ENCODE measurements at regions not wholly inside any gene's neighbourhood (a gene's known extent, or its start where the extent isn't known, plus 50 kb on each side); places are given as distances from the start of the nearest gene placed in this dataset.

DNA sequence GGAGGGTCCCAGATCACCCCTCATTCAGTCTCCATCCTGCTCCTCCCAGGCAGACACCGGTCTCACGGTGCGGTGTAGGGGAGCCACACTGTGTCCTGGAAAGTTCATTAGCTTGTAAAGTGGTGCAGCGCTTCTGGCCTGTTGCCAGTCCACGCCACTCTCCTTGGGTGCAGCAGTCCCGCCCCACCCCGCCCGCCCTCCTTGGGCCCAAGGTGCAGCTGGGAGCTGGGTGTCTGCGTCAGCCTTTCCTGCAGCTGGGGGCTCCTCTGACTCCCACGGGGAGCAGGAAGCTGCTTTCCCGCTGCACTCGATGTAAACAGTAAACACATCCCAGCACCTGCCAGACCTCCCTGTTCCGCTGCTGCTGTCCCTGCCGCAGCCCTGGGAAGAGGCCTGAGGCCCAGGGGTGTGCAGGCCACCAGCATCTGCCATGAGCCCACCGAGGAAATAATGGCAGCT lies 53.8 kb upstream of the ASB18 start:
- H3K4me1 Mint-ChIP-seq (ENCODE audit: low read depth), result no peaks in the 10 kb centered on the region
- no peak overlapping the region for H3K27ac Mint-ChIP-seq
- H3K4me3 Mint-ChIP-seq, result no peak overlapping the region
- no peaks in the 10 kb centered on the region for H3K9me3 Mint-ChIP-seq
- intact Hi-C loops (cut with micrococcal nuclease), result no loop called here
- peaks cover 1% of the 10 kb centered on the region for H3K27me3 Mint-ChIP-seq
- H3K36me3 Mint-ChIP-seq (ENCODE audit: low read depth), result no peaks in the 10 kb centered on the region

DNA sequence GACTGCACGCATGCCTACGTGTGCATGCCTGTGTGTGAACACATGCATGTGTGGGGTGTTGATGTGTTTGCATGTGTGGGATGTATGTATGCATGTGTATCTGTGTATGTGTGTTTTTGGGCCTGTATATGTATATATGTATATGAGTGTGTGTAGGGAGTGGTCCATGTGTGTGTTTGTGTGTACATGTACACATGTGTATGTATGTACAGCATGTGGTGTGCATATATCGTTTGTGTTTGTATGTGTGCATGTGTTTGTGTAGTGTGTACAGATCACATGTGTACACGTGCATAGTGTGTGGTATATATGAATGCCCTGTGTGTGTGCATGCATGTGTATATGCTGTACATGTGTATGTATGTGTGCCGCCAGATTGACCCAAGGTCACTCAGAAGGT lies 54.2 kb upstream of the ASB18 start:
- intact Hi-C loops (cut with micrococcal nuclease), result no loop called here
- Mint-ChIP-seq H3K4me3 (no peak overlapping the region), H3K27ac (no peak overlapping the region)

DNA sequence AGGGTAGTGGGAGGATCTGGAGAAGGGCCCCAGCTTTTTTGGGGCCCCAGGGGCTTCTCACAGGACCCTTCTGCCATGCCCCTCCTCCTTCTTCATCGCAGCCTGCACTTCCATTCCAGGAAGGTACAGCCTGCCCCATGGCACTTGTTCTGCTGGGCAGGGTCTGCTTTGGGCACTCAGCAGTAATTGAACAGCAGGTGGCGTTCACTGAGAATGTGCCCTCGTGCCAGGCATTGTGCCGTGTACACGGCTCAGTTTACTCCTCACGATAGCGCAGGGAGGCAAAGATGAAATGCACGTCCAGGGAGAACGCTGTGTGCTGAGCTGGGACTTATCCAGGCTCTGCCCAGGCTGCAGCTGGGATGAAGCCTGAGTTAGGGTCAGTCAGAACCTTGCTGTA lies 54.8 kb upstream of the ASB18 start:
- Mint-ChIP-seq H3K36me3 (ENCODE audit: low read depth) (no peaks in the 10 kb centered on the region), H3K4me3 (no peak overlapping the region), H3K4me1 (ENCODE audit: low read depth) (no peaks in the 10 kb centered on the region), H3K9me3 (no peaks in the 10 kb centered on the region), H3K27ac (no peak overlapping the region), H3K27me3 (peaks cover 1% of the 10 kb centered on the region)
- intact Hi-C loops (cut with micrococcal nuclease), result no loop called here

More for the DNA sequence above, 54.2 kb upstream of the ASB18 start:
- Mint-ChIP-seq H3K9me3 (no peaks in the 10 kb centered on the region), H3K4me1 (ENCODE audit: low read depth) (no peaks in the 10 kb centered on the region), H3K27me3 (peaks cover 1% of the 10 kb centered on the region), H3K36me3 (ENCODE audit: low read depth) (no peaks in the 10 kb centered on the region)

DNA sequence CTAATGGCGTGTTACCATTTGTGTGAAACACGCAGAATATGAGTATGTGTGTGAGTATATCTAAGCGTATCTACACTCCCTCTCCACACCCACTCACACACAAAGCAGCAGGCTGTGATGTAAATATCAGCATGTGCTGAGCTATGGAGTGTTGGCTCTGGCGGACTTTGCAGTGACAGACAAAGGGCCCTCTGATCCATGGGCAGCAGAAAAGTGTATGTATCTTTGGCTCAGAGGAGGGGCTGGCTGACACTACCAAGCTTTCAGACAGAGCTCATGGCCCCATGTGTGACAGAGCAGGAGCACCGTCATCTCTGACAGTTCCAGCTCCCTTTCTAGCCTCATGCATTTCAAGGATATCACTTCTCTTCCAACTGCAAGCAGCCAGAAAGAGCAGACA lies 57.2 kb upstream of the ASB18 start:
- H3K9me3 Mint-ChIP-seq, result no peaks in the 10 kb centered on the region
- H3K4me3 Mint-ChIP-seq, result no peak overlapping the region
- no peaks in the 10 kb centered on the region for H3K36me3 Mint-ChIP-seq (ENCODE audit: low read depth)
- no peak overlapping the region for H3K27ac Mint-ChIP-seq
- intact Hi-C loops (cut with micrococcal nuclease), result no loop called here
- H3K4me1 Mint-ChIP-seq (ENCODE audit: low read depth), result no peaks in the 10 kb centered on the region
- peaks cover 1% of the 10 kb centered on the region for H3K27me3 Mint-ChIP-seq

DNA sequence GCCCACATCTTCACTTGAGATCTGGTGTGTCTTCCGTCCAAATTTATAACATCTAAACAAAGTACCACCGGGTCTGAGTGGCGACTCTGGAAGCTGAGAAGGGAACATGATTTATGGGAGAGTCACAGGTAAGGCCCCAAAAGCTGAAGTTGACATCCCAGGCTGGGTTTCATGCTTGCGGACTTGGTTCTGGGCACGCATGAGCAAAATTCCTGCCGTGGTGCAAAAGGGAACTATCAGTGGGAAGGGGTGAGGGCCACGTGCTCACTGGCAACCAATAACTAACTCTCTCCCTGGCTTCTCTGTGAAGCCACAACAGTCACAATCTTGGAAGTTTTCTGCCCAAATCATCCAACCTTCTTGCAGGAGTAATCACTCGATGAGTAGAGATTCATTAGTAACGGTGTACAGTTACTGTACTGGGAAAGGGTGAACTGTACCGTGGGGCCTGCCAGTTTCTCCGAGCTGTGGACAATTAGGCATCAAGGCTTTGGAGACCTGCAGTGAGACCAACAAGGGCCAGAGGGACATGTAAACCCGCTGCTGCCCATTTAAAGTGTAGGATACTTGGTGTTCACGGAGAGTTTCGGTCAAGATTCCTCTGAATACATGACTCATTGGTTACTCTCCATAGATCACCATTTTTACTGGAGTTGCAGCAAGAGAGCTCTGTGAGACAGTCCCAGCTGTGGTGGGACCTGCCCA lies 69.4 kb upstream of the ASB18 start:
- no peaks in the 10 kb centered on the region for H3K9me3 Mint-ChIP-seq
- H3K4me1 Mint-ChIP-seq (ENCODE audit: low read depth), result peaks cover under 1% of the 10 kb centered on the region
- H3K27me3 Mint-ChIP-seq, result peaks cover 13% of the 10 kb centered on the region
- intact Hi-C loops (cut with micrococcal nuclease), result no loop called here
- no peak overlapping the region for H3K4me3 Mint-ChIP-seq
- H3K36me3 Mint-ChIP-seq (ENCODE audit: low read depth), result no peaks in the 10 kb centered on the region
- no peak overlapping the region for H3K27ac Mint-ChIP-seq

DNA sequence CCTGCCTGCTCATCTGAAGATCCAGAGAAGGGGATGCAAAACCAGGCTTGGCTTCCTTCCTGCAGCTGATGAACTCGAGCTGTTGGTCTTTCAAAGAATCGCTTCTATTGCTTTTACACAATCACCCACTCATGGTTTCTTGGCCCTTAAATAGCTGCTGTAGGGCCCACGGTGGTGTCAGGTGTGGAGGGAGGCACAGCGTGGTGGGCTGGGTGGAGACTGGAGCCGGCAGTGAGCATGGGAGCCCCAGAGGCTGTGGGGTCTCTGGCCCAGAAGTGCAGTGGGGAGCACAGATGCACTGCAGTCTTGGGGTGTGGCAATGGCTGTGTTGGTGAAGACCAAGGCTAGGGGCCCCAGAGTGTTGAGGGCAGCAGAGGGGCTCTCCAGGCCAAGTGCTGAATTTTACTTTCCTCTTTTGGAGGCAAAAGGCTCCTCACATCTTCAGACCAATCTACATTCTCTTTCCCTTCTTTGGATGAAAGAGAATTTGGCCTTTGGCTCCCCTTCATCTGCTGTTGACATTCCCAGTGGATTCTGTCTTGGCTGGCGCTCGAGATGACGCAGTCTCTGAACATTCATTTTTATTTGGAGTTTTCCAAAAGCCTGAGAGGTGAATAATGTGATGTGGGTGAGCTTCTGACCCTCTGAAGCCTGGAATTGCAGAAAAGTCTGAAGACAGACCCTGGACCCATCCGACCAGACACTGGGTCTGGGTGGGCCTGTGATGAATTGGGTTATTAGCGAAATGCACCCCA lies 70.1 kb upstream of the ASB18 start:
- no peak overlapping the region for H3K4me3 Mint-ChIP-seq
- H3K36me3 Mint-ChIP-seq (ENCODE audit: low read depth), result no peaks in the 10 kb centered on the region
- intact Hi-C loops (cut with micrococcal nuclease), result no loop called here
- peaks cover 11% of the 10 kb centered on the region for H3K27me3 Mint-ChIP-seq
- no peaks in the 10 kb centered on the region for H3K9me3 Mint-ChIP-seq
- H3K27ac Mint-ChIP-seq, result no peak overlapping the region
- peaks cover 8% of the 10 kb centered on the region for H3K4me1 Mint-ChIP-seq (ENCODE audit: low read depth)

DNA sequence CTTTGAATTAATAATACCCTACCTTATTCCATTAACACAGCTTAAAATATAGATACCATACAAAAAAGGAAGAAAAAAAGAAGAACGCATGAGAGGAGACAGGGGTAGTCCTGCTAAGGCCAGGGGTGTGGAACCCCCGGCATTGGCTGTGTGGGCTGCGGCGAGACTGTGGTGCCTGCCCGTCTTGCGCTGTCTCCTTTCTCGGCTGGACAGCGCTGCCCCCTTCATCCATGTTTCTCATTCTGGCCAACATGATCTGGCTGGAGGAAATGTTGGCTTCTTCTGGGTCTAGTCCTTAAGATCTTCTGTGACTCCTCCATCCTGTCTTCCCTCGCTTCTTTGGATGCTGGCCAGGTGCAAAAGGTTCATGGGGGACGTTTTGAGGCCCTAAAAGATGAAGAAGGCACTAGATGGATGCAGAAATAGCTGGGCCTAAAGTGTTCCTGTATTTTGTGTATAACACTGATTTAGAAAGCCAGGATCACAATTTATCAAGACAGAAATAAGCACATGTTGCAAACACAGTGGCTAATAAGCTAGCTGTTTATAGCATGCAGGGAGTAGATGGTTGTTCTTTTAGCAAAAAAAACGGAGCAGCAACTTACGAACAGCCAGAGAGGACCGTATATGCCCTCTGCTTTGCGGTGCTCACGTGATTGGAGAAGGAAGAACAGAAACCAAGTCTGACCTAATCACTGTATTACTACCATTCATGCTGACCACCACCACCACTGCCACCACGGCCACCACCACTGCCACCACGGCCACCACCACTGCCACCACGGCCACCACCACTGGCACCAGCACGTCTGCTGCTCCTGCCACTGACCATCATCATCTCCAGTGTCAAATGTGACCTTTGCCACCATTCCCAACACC lies 71.7 kb upstream of the ASB18 start:
- H3K27ac Mint-ChIP-seq, result no peak overlapping the region
- H3K9me3 Mint-ChIP-seq, result no peaks in the 10 kb centered on the region
- H3K27me3 Mint-ChIP-seq, result peaks cover 11% of the 10 kb centered on the region
- intact Hi-C loops (cut with micrococcal nuclease), result no loop called here
- no peaks in the 10 kb centered on the region for H3K36me3 Mint-ChIP-seq (ENCODE audit: low read depth)
- no peak overlapping the region for H3K4me3 Mint-ChIP-seq
- peaks cover 8% of the 10 kb centered on the region for H3K4me1 Mint-ChIP-seq (ENCODE audit: low read depth)

DNA sequence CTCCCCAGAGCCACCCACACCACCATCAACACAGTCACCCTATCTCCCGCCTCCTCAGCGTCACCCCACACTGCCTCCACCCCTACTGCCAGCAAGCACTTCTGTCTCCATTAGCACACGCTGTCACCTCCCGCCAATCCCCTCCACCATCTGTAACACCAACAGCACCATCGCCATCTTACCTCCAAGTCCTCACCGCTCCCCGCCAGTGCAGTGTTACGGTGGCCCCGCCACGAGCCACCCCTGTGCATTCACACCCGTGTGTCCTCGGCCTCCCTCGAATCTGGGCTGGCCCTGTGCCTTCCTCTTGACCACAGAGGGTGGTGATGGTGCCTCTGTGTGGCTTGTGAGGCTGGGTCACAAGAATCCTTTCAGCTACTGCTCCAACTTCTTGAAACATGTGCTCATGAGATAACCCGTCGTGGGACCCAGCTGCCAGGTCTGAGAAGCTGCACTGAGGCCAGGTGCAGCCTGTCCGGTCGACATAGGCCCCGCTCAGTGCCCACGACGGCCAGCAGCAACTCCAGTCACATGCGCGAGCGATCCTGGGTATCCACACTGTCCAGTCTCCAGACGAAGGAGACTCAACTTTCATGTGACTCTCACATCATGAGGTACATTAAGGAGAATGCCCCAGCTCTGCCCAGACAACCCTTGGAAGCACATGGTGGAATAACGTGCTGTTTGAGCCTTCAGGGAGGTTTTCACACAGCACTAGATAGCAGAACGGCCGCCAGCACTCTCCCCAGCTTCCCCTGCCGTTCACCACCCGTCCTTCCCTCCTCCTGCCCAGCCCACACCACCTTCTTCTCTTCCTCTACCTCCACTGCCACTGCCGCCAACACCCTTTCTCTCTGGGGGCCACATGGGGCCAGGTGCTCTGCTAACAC lies 72.6 kb upstream of the ASB18 start:
- no peaks in the 10 kb centered on the region for H3K9me3 Mint-ChIP-seq
- no peak overlapping the region for H3K27ac Mint-ChIP-seq
- H3K4me3 Mint-ChIP-seq, result no peak overlapping the region
- intact Hi-C loops (cut with micrococcal nuclease), result no loop called here
- peaks cover 8% of the 10 kb centered on the region for H3K4me1 Mint-ChIP-seq (ENCODE audit: low read depth)
- no peaks in the 10 kb centered on the region for H3K36me3 Mint-ChIP-seq (ENCODE audit: low read depth)
- H3K27me3 Mint-ChIP-seq, result peaks cover 11% of the 10 kb centered on the region

DNA sequence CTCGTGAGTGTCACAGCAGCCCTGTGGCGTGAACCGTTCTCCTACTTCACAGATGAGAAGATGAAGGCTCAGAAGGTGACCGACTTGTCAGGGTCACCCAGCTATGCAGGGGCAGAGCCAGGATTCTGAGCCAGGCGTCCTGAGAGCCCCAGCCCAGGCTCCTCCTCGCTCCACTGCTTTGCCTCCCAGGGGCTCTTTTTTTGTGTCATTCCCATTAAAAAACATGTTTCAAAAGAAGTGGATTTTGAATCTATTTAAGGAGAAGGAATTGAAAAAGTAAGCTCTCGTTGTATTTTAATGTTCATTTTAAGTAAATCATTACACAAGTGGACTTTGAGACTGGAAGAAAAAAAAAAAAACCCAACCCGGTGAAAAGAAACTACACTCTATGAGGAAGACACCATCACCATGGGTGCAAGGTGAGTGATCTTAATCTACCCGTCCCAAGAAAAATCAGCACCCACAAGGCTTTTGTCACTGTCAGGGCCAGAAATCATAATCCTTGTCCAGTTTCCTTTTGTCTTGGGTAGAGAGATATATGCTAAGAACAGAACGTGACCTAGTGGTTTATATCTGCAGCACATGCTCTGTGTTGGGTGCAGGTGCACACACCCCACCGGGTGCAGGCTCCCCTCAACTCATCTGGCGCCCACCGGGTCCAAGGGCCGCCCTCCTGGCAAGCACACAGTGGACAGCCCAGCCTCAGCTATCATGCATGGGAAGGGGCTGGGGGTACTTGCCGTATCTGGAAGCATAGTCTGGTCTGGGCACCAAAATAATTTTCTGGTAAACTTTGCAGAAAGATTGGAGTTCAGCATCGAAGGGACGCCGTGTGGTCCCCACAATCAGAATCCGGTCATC lies 73.5 kb upstream of the ASB18 start:
- Mint-ChIP-seq H3K4me3 (no peak overlapping the region), H3K4me1 (ENCODE audit: low read depth) (peaks cover 8% of the 10 kb centered on the region), H3K27me3 (peaks cover 11% of the 10 kb centered on the region), H3K36me3 (ENCODE audit: low read depth) (no peaks in the 10 kb centered on the region), H3K9me3 (no peaks in the 10 kb centered on the region), H3K27ac (no peak overlapping the region)
- intact Hi-C loops (cut with micrococcal nuclease), result no loop called here

DNA sequence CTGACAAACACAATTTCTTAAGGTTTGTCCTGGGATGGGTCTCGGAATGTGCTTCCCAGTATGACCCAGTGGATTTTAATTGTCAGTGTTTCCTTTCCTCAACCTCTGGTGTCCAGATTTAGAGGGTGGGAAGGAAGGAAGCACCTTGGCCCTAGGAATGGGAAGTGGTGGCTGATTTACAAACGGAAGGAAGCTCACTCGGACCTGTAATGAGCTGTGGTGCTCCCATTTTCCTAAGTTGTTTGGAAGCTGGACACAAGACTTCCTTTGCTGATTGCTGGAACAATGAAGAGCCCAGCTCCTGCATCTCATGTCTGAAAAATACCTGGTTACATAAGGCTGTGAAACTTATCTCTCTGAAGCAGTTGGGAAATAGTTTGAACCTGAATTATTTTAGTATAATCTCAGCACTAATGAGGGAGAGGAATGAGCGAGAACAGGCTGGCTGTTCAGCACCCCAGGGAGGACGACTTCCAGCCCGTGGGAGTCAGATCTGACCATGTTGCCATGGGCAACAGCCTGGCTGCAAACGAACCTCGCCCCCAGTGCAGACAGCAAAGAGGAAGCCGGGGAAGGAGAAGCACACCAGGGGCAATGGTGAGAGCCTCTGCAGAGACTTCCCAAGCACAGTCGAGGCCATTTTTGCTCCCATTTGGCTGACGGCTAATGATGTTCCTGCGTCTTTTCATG lies 74.4 kb upstream of the ASB18 start:
- H3K36me3 Mint-ChIP-seq (ENCODE audit: low read depth), result no peaks in the 10 kb centered on the region
- H3K27me3 Mint-ChIP-seq, result peaks cover 11% of the 10 kb centered on the region
- H3K27ac Mint-ChIP-seq, result no peak overlapping the region
- H3K4me1 Mint-ChIP-seq (ENCODE audit: low read depth), result peaks cover 8% of the 10 kb centered on the region
- no peak overlapping the region for H3K4me3 Mint-ChIP-seq
- H3K9me3 Mint-ChIP-seq, result no peaks in the 10 kb centered on the region
- intact Hi-C loops (cut with micrococcal nuclease), result no loop called here

DNA sequence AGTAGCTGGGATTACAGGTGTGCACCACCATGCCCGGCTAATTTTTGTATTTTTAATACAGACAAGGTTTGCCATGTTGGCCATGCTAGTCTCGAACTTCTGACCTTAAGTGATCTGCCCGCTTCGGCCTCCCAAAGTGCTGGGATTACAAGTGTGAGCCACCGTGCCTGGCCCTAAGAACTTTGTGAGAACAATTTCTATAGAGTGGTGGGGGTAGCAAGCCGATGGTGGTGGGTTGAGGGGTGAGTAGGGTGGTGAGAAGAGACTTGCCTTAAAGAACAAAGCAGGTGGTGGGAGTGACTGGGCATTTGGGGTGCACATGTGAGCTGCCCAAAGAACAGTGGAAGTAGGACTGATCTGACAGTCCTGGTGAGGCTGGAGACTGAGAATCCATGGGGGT lies 76.0 kb upstream of the ASB18 start:
- Mint-ChIP-seq H3K36me3 (ENCODE audit: low read depth) (no peaks in the 10 kb centered on the region), H3K4me3 (no peak overlapping the region), H3K27ac (no peak overlapping the region), H3K27me3 (peaks cover 10% of the 10 kb centered on the region), H3K9me3 (no peaks in the 10 kb centered on the region), H3K4me1 (ENCODE audit: low read depth) (peaks cover 8% of the 10 kb centered on the region)
- intact Hi-C loops (cut with micrococcal nuclease), result no loop called here

DNA sequence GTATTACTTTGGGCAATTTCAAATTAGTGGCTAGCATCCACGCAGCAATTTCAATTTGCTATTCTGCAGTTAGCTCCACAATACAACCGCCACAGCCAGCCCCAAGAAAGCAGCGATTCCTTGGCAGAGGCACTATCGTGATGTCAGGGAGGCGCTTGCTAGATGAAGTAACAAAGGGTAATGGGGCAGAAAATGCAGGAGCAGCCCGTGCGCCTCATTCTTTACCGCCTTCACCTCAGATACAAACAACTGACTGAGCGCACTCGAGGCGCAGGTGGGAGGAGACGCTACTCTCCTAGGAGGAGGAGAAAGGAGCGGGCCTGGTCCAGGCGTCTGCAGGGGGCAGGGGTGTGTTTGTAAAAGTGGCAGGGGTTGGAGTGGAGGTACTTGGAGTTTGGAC lies 76.9 kb upstream of the ASB18 start:
- H3K4me3 Mint-ChIP-seq, result no peak overlapping the region

More for the DNA sequence above, 76.9 kb upstream of the ASB18 start:
- intact Hi-C loops (cut with micrococcal nuclease), result no loop called here
- Mint-ChIP-seq H3K36me3 (ENCODE audit: low read depth) (no peaks in the 10 kb centered on the region), H3K9me3 (no peaks in the 10 kb centered on the region), H3K27me3 (peaks cover 10% of the 10 kb centered on the region), H3K27ac (no peak overlapping the region), H3K4me1 (ENCODE audit: low read depth) (peaks cover 8% of the 10 kb centered on the region)
